ENCODE measurements at regions not wholly inside any gene's neighbourhood (a gene's known extent, or its start where the extent isn't known, plus 50 kb on each side); places are given as distances from the start of the nearest gene placed in this dataset.

GRCh38 chr3:111481551-111481950, 60.4 kb upstream of the CD96 start:
- DNase-seq = no peak

- no peak for DNase-seq
Measured at GRCh38 chr3:111482574-111482973, 59.4 kb upstream of the CD96 start.

- DNase-seq = no peak
Measured at GRCh38 chr3:111485086-111485485, 56.9 kb upstream of the CD96 start.
